ENCODE measurements at regions not wholly inside any gene's neighbourhood (a gene's known extent, or its start where the extent isn't known, plus 50 kb on each side); places are given as distances from the start of the nearest gene placed in this dataset.

DNA sequence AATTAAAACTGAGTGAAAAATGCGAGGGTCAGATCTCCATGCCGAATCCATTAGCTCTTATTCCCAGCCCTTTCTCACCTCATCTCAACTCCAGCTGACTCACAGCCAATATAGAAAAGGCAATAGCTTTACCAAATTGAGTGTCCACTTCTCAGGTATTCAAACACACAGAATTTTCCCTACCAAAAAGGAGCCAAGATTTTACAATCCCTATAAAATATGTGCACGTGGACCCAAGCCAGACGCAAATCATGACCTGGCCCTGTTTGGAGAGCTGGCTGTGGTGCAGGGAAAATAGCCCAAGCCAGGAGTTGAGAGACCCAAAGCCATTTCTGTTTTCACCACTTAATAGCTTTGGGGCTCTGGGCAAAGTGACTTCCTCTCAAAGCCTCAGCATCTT lies 379.7 kb upstream of the AUTS2 start (continued):
- TF ChIP-seq, protein P1, sequence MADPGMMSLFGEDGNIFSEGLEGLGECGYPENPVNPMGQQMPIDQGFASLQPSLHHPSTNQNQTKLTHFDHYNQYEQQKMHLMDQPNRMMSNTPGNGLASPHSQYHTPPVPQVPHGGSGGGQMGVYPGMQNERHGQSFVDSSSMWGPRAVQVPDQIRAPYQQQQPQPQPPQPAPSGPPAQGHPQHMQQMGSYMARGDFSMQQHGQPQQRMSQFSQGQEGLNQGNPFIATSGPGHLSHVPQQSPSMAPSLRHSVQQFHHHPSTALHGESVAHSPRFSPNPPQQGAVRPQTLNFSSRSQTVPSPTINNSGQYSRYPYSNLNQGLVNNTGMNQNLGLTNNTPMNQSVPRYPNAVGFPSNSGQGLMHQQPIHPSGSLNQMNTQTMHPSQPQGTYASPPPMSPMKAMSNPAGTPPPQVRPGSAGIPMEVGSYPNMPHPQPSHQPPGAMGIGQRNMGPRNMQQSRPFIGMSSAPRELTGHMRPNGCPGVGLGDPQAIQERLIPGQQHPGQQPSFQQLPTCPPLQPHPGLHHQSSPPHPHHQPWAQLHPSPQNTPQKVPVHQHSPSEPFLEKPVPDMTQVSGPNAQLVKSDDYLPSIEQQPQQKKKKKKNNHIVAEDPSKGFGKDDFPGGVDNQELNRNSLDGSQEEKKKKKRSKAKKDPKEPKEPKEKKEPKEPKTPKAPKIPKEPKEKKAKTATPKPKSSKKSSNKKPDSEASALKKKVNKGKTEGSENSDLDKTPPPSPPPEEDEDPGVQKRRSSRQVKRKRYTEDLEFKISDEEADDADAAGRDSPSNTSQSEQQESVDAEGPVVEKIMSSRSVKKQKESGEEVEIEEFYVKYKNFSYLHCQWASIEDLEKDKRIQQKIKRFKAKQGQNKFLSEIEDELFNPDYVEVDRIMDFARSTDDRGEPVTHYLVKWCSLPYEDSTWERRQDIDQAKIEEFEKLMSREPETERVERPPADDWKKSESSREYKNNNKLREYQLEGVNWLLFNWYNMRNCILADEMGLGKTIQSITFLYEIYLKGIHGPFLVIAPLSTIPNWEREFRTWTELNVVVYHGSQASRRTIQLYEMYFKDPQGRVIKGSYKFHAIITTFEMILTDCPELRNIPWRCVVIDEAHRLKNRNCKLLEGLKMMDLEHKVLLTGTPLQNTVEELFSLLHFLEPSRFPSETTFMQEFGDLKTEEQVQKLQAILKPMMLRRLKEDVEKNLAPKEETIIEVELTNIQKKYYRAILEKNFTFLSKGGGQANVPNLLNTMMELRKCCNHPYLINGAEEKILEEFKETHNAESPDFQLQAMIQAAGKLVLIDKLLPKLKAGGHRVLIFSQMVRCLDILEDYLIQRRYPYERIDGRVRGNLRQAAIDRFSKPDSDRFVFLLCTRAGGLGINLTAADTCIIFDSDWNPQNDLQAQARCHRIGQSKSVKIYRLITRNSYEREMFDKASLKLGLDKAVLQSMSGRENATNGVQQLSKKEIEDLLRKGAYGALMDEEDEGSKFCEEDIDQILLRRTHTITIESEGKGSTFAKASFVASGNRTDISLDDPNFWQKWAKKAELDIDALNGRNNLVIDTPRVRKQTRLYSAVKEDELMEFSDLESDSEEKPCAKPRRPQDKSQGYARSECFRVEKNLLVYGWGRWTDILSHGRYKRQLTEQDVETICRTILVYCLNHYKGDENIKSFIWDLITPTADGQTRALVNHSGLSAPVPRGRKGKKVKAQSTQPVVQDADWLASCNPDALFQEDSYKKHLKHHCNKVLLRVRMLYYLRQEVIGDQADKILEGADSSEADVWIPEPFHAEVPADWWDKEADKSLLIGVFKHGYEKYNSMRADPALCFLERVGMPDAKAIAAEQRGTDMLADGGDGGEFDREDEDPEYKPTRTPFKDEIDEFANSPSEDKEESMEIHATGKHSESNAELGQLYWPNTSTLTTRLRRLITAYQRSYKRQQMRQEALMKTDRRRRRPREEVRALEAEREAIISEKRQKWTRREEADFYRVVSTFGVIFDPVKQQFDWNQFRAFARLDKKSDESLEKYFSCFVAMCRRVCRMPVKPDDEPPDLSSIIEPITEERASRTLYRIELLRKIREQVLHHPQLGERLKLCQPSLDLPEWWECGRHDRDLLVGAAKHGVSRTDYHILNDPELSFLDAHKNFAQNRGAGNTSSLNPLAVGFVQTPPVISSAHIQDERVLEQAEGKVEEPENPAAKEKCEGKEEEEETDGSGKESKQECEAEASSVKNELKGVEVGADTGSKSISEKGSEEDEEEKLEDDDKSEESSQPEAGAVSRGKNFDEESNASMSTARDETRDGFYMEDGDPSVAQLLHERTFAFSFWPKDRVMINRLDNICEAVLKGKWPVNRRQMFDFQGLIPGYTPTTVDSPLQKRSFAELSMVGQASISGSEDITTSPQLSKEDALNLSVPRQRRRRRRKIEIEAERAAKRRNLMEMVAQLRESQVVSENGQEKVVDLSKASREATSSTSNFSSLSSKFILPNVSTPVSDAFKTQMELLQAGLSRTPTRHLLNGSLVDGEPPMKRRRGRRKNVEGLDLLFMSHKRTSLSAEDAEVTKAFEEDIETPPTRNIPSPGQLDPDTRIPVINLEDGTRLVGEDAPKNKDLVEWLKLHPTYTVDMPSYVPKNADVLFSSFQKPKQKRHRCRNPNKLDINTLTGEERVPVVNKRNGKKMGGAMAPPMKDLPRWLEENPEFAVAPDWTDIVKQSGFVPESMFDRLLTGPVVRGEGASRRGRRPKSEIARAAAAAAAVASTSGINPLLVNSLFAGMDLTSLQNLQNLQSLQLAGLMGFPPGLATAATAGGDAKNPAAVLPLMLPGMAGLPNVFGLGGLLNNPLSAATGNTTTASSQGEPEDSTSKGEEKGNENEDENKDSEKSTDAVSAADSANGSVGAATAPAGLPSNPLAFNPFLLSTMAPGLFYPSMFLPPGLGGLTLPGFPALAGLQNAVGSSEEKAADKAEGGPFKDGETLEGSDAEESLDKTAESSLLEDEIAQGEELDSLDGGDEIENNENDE (IDR thresholded peaks at IDR 0.05; ENCODE audit: insufficient replicate concordance, low read length), result no peak
- no peak for TF ChIP-seq CBX8 (IDR thresholded peaks at IDR 0.05; ENCODE audit: borderline replicate concordance, low read depth, low read length)
- no peak for TF ChIP-seq POLR2A (IDR thresholded peaks at IDR 0.05; ENCODE audit: control extremely low read depth in 1 of 2, low read depth in 2 of 2, low read length in 2 of 2)
- TF ChIP-seq YY1 (IDR thresholded peaks at IDR 0.05; ENCODE audit: low read depth, low read length), result no peak
- no peak for TF ChIP-seq SP2 (IDR thresholded peaks at IDR 0.05; ENCODE audit: low read length)
- no peak for TF ChIP-seq NRF1 (IDR thresholded peaks at IDR 0.05; ENCODE audit: low read depth, low read length)
- TF ChIP-seq KDM4A (IDR thresholded peaks at IDR 0.05; ENCODE audit: low read depth, low read length, severe bottlenecking), result no peak
- TF ChIP-seq RNF2 (IDR thresholded peaks at IDR 0.05; ENCODE audit: borderline replicate concordance, low read depth, low read length, missing control alignments, poor library complexity, severe bottlenecking), result no peak
- TF ChIP-seq, protein P2, sequence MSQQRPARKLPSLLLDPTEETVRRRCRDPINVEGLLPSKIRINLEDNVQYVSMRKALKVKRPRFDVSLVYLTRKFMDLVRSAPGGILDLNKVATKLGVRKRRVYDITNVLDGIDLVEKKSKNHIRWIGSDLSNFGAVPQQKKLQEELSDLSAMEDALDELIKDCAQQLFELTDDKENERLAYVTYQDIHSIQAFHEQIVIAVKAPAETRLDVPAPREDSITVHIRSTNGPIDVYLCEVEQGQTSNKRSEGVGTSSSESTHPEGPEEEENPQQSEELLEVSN (IDR thresholded peaks at IDR 0.05), result no peak
- TF ChIP-seq SAP30 (IDR thresholded peaks at IDR 0.05; ENCODE audit: insufficient read depth, insufficient replicate concordance, low read length), result no peak
- TF ChIP-seq, protein P3, sequence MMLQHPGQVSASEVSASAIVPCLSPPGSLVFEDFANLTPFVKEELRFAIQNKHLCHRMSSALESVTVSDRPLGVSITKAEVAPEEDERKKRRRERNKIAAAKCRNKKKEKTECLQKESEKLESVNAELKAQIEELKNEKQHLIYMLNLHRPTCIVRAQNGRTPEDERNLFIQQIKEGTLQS (IDR thresholded peaks at IDR 0.05; ENCODE audit: insufficient read depth, low read depth, low read length), result no peak

Data from H1 (cell line).